Caco-2 (cell line): ENCODE measurements at regions not wholly inside any gene's neighbourhood (a gene's known extent, or its start where the extent isn't known, plus 50 kb on each side); places are given as distances from the start of the nearest gene placed in this dataset.

Source experiments
- BruUV-seq: library from RNA; stranded (reverse); fragments of 400-500 nt; replicated peaks from 2 replicates; lab custom pipeline; 2021; lab: Mats Ljungman, UMichigan
- CTCF ChIA-PET: fragments of 300-600 bp; sonication (Branson Sonifier 250); formaldehyde crosslinking; loops from one replicate; lab custom pipeline; 2022; ENCODE audit warnings: antibody characterized with exemption; lab: Charles Lee
- POLR2A ChIA-PET: fragments of 300-600 bp; sonication (Branson Sonifier 250); formaldehyde crosslinking; loops from one replicate; lab custom pipeline; 2022; ENCODE audit warnings: antibody characterized with exemption; lab: Charles Lee
- DNase-seq, 2 experiments: peaks; one replicate each; pipeline versions ENCODE4 v3.0.0 to v3.0.0-alpha.2; 2020 to 2022
- H3K27me3 ChIP-seq: replicated peaks from 2 replicates; pipeline ENCODE4 v1.6.0; 2011; ENCODE audit warnings: low read length; ENCODE audit not compliant: control insufficient read depth, insufficient read depth
- H3K36me3 ChIP-seq: 2 replicates; pipeline ENCODE4 v1.5.1; 2011; ENCODE audit warnings: low read length; ENCODE audit not compliant: control insufficient read depth, insufficient read depth
- H3K4me1 ChIP-seq: fragments of 250-450 bp; sonication (Bioruptor Pico); 2 replicates; pipeline ENCODE4 v1.5.1; 2020; ENCODE audit warnings: mild to moderate bottlenecking
- H3K4me3 ChIP-seq: 2 replicates; pipeline ENCODE4 v1.5.1; 2011; ENCODE audit warnings: low read depth, mild to moderate bottlenecking, control low read depth, low read length
- H3K9me3 ChIP-seq: fragments of 250-450 bp; sonication (Bioruptor Pico); 2 replicates; pipeline ENCODE4 v1.5.1; 2020; ENCODE audit warnings: mild to moderate bottlenecking, moderate library complexity
- H3K27ac Mint-ChIP-seq: one replicate; pipeline ENCODE4 v1.8.0; 2022; ENCODE audit warnings: mixed read lengths; ENCODE audit not compliant: unreplicated experiment
- H3K27me3 Mint-ChIP-seq: one replicate; pipeline ENCODE4 v1.8.0; 2022; ENCODE audit warnings: mixed read lengths; ENCODE audit not compliant: insufficient read depth, unreplicated experiment
- H3K36me3 Mint-ChIP-seq: one replicate; pipeline ENCODE4 v1.8.0; 2022; ENCODE audit warnings: mild to moderate bottlenecking, mixed read lengths; ENCODE audit not compliant: insufficient read depth, unreplicated experiment
- H3K4me1 Mint-ChIP-seq: one replicate; pipeline ENCODE4 v1.8.0; 2022; ENCODE audit warnings: low read depth, mixed read lengths; ENCODE audit not compliant: unreplicated experiment
- H3K4me3 Mint-ChIP-seq: one replicate; pipeline ENCODE4 v1.8.0; 2022; ENCODE audit warnings: mild to moderate bottlenecking, moderate library complexity, mixed read lengths; ENCODE audit not compliant: unreplicated experiment
- H3K9me3 Mint-ChIP-seq: one replicate; pipeline ENCODE4 v1.8.0; 2022; ENCODE audit warnings: mixed read lengths; ENCODE audit not compliant: unreplicated experiment
- intact Hi-C: fragments of 100-400 bp; cut with micrococcal nuclease; formaldehyde crosslinking; loops from one replicate; pipeline ENCODE4 v1.10.0; 2022; ENCODE audit not compliant: unreplicated experiment
- TF ChIP-seq, protein P1 (sequence below), 2 experiments: fragments of 200-600 bp in 1 of 2; IDR thresholded peaks; 1 replicate in 1 of 2; 2 replicates in 1 of 2; pipeline versions ENCODE4 v1.5.1 to v1.8.0; 2011 to 2022; ENCODE audit warnings: antibody characterized with exemption in 1 of 2, control low read depth in 1 of 2, inconsistent platforms in 1 of 2, low read depth in 1 of 2, low read length in 1 of 2, mild to moderate bottlenecking in 1 of 2, moderate library complexity in 1 of 2; ENCODE audit not compliant: insufficient read depth in 1 of 2, severe bottlenecking in 1 of 2, unreplicated experiment in 1 of 2

DNA sequence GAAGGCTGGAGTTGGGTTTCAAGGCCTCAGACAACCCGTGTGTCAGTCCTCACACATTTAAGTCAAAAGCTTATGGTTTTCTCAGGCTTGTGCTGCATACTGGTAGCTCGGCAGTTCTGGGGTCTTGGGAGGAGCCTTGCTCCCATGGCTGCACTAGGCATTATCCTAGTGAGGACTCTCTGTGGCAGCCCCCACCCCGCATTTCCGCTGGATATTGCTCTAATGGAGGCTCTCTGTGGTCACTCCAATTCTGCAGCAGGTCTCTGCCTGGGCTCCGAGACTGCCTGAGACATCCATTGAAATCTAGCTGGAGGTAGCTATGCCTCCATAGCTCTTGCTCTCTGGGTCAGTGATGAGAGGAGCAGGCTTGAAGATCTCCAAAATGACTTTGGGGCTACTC is 311.5 kb upstream of the PTGER4 start:
- Mint-ChIP-seq H3K36me3 (no peaks in the 10 kb centered on the region), H3K27ac (no peak overlapping the region), H3K27me3 (no peaks in the 10 kb centered on the region), H3K4me3 (no peak overlapping the region), H3K9me3 (no peaks in the 10 kb centered on the region), H3K4me1 (no peaks in the 10 kb centered on the region)
- no peaks in the 10 kb centered on the region for H3K36me3 ChIP-seq
- ChIA-PET CTCF (no interaction called here), POLR2A (no interaction called here)
- no peaks in the 10 kb centered on the region for H3K4me1 ChIP-seq
- H3K4me3 ChIP-seq, result no peak overlapping the region
- no peaks in the 10 kb centered on the region for H3K9me3 ChIP-seq
- intact Hi-C loops, result loop anchor here (10.0 kb wide), 1 partner anchor 317 kb away; no protein-coding TSS in a partner anchor
- DNase-seq, result no peak
- no TSS peak for BruUV-seq
- H3K27me3 ChIP-seq, result no peaks in the 10 kb centered on the region
- TF ChIP-seq, protein P1, sequence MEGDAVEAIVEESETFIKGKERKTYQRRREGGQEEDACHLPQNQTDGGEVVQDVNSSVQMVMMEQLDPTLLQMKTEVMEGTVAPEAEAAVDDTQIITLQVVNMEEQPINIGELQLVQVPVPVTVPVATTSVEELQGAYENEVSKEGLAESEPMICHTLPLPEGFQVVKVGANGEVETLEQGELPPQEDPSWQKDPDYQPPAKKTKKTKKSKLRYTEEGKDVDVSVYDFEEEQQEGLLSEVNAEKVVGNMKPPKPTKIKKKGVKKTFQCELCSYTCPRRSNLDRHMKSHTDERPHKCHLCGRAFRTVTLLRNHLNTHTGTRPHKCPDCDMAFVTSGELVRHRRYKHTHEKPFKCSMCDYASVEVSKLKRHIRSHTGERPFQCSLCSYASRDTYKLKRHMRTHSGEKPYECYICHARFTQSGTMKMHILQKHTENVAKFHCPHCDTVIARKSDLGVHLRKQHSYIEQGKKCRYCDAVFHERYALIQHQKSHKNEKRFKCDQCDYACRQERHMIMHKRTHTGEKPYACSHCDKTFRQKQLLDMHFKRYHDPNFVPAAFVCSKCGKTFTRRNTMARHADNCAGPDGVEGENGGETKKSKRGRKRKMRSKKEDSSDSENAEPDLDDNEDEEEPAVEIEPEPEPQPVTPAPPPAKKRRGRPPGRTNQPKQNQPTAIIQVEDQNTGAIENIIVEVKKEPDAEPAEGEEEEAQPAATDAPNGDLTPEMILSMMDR (IDR thresholded peaks at IDR 0.05; ENCODE audit: insufficient read depth in 1 of 2, low read depth in 1 of 2, low read length in 1 of 2, severe bottlenecking in 1 of 2, unreplicated experiment in 1 of 2), result no peak

DNA sequence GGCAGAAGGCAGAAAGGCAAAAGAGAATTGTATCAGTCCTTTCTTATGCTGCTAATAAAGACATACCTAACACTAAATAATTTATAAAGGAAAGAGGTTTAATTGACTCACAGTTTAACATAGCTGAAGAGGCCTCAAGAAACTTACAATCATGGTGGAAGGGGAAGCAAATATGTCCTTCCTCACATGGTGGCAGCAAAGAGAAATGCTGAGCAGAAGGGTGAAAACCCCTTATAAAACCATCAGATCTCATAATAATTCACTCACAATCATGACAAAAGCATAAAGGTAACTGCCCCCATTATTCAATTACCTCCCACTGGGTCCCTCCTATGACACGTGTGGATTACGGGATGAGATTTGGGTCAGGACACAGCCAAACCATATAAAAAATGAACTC is 312.5 kb upstream of the PTGER4 start:
- Mint-ChIP-seq H3K27me3 (no peaks in the 10 kb centered on the region), H3K27ac (no peak overlapping the region), H3K4me3 (no peak overlapping the region), H3K36me3 (no peaks in the 10 kb centered on the region), H3K9me3 (no peaks in the 10 kb centered on the region), H3K4me1 (no peaks in the 10 kb centered on the region)
- TF ChIP-seq, protein P1 (IDR thresholded peaks at IDR 0.05; ENCODE audit: insufficient read depth in 1 of 2, low read depth in 1 of 2, low read length in 1 of 2, severe bottlenecking in 1 of 2, unreplicated experiment in 1 of 2), result peak in 1 of 2 experiments; percentile 4
- DNase-seq, result no peak
- BruUV-seq, result no TSS peak
- intact Hi-C loops, result loop anchor here (10.0 kb wide), 1 partner anchor 318 kb away; no protein-coding TSS in a partner anchor
- ChIA-PET CTCF (no interaction called here), POLR2A (no interaction called here)
- no peak overlapping the region for H3K4me3 ChIP-seq
- H3K4me1 ChIP-seq, result no peaks in the 10 kb centered on the region
- H3K9me3 ChIP-seq, result no peaks in the 10 kb centered on the region
- no peaks in the 10 kb centered on the region for H3K27me3 ChIP-seq
- no peaks in the 10 kb centered on the region for H3K36me3 ChIP-seq

DNA sequence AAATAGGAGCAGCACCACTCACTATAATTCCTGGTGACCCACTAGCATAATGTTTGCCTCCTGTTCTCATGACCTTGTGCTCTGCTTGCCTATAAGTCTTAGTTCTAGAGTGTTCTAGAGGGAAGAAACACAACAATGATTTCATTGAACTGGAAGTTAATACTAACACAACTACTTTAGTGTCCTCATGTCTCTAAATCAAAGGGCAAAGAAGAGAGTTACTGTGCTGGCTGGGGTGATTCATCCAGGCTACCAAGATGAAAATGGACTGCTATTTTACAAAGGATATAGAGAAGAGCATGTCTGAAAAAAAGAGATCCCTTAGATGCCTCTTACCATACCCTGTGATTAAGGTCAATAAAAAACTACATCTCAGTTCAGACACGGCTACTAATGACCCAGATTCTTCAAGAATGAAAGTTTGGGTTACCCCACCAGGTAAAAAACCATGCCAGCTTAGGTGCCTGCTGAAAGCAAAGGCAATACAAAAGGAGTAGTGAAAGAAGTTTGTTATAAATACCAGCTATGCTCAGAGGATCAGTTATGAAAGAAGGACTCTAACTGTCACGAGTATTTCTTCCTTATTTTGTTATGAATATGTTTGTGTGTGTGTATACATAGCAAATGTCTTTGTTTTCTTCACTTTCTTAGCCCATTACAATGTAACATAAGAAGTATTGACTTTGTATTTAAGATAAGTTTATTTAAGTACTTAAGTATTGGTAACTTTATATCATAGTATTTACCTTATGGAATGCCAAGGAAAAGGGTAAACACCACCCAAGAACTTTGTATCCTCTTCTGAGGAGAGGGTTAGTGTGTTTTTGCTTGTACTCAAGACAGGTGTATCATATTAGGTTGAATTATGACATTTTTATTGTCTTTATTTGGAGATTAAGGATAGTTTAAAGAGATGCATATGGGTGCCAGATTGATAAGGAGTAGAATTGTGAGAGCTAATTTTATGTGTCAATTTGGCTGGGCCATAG is 314.1 kb upstream of the PTGER4 start:
- Histone ChIP-seq H3K4me3 (no peak overlapping the region), H3K27me3 (no peaks in the 10 kb centered on the region), H3K9me3 (no peaks in the 10 kb centered on the region; the same call in 1 of the 2 replicates), H3K4me1 (no peaks in the 10 kb centered on the region), H3K36me3 (no peaks in the 10 kb centered on the region)
- Mint-ChIP-seq H3K36me3 (no peaks in the 10 kb centered on the region), H3K4me1 (no peaks in the 10 kb centered on the region), H3K9me3 (no peaks in the 10 kb centered on the region), H3K4me3 (no peak overlapping the region), H3K27me3 (peaks cover 4% of the 10 kb centered on the region), H3K27ac (no peak overlapping the region)
- CTCF ChIA-PET, result no interaction called here
- DNase-seq, result no peak
- POLR2A ChIA-PET, result no interaction called here
- TF ChIP-seq, protein P1 (IDR thresholded peaks at IDR 0.05; ENCODE audit: insufficient read depth in 1 of 2, low read depth in 1 of 2, low read length in 1 of 2, severe bottlenecking in 1 of 2, unreplicated experiment in 1 of 2), result no peak
- no TSS peak for BruUV-seq
- intact Hi-C loops, result loop anchor here (10.0 kb wide), 1 partner anchor 319 kb away; no protein-coding TSS in a partner anchor
